22Rv1 (cell line): ENCODE measurements at regions not wholly inside any gene's neighbourhood (a gene's known extent, or its start where the extent isn't known, plus 50 kb on each side); places are given as distances from the start of the nearest gene placed in this dataset.

Experiments used
- CTCF ChIP-seq: fragments of 450-650 bp; IDR thresholded peaks from 2 replicates; pipeline ENCODE4 v1.5.1; 2017; ENCODE audit warnings: mild to moderate bottlenecking
- ZFX ChIP-seq: fragments of 450-650 bp; IDR thresholded peaks from 2 replicates; pipeline ENCODE4 v1.6.1; 2017; ENCODE audit warnings: antibody characterized with exemption, borderline replicate concordance

GRCh38 chr3:17928502-17929145, 186.2 kb upstream of the TBC1D5 start:
- TF ChIP-seq CTCF (no peak), ZFX (no peak)
